ENCODE measurements at regions not wholly inside any gene's neighbourhood (a gene's known extent, or its start where the extent isn't known, plus 50 kb on each side); places are given as distances from the start of the nearest gene placed in this dataset.
"Not testable (repeated sequence)": the region's sequence is repeated elsewhere in the genome, so short reads cannot be mapped to it uniquely, and the experiment has no call there.

DNA sequence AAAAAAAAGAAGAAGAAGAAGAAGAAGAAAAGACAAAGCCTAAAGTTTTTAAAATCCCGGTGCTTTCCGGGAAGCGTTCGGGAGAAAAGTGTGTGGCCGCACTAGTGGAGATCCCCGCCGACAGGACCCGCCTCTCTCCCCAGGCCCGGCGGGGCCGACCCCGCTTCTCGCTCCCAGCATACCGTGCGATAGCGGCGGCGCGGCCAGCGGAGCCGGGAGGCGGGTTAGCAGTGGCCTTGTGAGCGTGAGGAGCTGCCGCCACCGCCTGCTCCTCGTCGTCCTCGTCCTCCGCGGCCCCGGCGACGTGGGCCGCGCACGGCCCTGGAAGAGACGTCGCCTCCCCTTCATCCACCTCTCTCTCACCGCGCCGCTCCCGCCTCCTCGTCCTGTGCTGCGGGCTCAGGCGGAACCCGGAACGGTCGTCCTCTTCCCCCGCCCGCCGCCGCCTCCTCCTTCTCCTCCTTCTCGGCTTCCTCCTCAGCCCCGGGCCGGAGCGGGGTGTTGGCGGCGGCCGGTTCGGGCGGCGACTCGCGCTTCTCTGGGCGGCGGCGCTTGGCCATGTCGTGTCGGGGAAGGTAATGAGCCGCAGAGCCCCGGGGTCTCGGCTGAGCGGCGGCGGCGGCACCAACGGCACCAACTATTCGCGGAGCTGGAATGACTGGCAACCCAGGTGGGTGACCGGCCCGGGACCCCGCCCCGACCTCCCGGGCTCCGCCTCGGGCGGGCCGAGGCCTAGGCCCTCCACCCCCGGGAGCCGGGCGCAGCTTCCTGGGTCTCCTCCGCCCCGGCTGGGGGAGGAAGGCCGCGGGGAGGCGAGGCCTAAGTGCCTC lies 62.6 kb upstream of the CDR2 start:
- peak; percentile 87 for DNase-seq

DNA sequence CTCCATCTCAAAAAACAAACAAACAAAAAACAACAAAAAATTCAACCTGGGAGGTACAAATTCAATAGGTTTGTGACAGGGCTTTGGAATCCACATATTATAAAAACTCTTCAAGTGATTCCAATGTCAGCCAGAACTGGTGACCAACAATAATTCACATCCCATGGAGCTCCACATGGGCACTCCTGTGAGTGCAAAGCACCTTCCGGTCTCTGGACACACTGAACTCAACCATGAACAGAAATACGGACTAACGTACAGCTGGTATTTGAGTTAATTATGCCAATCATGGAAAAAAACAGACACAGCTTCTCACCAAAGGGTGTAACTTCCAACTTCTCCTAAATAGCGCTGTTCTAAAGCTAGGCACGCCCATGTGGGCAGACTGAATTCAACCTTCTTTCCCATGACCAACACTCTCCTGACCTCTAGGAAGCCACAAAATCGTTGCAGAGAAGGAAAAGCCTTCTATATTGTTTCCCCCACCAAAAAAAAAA lies 62.0 kb upstream of the CDR2 start:
- not testable (repeated sequence) for DNase-seq

DNA sequence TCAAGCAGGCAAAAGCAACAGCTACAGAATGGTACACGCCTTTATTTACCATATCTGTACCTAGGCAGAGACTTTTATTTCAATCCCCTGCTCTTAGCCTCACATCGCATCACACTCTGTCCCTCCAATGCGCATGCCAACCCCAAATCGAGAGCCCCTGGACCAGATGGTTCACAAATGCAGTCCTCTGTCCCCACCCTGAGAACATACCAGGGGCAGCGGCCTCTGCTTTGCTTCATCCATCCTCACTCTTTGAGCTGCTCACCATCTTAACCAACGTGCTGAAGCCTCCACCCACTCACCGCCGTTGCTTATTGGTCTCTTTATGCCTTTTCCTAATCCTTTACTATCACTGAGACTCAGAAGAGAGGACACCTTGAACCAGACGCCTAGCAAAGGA lies 56.9 kb upstream of the CDR2 start:
- DNase-seq = not testable (repeated sequence)

DNA sequence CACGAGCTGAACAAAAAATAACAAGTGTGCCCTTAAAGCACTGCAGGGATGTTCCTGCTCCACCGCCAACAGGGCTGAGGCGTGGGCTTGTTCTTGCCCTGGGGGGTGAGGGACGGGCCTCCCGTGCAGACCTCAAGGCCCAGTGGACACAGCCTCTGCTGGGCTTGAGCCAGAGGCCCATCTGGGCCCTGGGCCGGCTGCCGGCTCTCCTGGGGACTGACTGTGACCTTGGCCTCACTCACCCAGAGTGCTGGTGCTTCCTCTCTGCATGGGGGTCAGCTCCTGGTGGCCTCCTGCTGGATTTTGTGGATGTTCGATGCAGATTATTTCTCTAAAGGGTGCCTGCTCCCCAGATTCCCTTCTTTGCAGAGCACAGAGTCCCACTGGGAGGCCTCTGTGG lies 54.2 kb upstream of the CDR2 start:
- no peak for DNase-seq

DNA sequence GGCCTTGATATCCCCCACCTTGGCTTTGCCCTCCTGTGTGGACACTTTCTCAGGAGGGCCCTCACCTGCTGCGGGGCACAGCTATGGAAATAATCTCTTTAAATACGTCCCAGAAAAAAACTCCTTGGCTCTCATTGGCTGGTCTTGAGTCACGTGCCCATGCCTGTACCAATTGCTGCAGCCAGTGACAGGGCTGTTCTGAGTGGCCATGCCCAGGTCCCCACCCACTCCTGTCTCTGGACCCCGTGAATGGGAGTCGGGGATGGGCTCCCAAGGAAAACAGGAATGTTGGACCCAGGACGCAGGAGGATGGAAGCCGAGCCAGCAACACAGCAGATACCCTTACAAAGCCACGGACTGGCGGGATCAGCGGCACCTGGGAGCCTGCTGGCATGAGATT lies 53.1 kb upstream of the CDR2 start:
- no peak for DNase-seq

DNA sequence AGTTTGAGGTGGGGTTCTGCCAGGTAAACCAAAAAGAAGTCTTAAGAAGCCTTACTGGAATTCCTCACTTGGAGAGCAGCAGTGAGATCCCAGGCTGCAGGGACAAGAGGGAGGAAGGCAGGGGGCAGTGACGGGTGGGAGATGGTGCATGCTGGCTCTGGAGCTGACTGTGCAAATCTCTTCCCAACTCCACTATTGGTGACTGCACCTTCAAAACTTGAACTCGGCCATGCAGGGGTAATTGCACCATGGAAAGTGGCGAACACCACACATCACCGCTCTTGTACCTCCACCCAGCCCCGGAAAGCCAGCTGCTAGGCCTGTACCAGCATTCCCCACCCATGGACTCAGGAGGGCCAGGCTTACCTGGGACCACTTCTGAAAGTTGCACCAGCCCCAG lies 51.4 kb upstream of the CDR2 start:
- DNase-seq = no peak

DNA sequence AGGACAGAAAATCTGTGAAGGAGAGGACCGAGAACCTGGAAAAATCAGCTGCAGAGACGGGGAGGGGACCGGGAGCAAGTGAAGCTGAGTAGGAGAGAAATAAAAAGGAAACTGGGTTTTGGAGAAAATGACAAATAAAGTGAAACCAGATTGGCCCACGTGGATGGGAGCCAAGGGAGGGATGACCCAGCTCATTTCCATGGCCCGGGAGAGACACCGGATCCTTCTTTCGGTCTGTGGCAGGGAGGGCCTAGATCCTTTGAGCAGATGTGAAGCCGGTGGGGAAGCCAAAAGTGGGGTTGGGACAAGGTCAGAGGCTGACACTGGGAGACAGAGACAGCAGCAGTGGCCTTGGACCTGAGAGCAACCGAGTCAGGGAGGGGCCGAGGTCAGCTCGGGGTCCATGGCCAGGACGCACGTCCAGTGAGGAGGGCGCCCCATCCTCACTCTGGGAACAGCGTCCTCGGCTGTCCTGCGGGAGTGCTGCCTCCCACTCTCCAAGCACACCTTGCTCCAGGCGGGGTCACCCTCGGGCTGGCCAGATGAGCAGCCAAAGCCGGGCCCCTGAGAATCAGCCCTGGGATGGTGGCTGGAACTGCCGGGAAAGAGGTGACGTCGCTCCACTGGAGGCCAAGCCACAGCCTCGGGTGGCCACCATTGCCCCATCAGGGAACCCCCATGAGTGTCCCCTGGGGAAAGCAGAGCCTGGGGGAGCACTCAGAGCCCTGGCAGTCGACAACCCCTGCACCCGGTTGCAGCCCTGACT lies 50.8 kb upstream of the CDR2 start:
- DNase-seq = peak; percentile 89

DNA sequence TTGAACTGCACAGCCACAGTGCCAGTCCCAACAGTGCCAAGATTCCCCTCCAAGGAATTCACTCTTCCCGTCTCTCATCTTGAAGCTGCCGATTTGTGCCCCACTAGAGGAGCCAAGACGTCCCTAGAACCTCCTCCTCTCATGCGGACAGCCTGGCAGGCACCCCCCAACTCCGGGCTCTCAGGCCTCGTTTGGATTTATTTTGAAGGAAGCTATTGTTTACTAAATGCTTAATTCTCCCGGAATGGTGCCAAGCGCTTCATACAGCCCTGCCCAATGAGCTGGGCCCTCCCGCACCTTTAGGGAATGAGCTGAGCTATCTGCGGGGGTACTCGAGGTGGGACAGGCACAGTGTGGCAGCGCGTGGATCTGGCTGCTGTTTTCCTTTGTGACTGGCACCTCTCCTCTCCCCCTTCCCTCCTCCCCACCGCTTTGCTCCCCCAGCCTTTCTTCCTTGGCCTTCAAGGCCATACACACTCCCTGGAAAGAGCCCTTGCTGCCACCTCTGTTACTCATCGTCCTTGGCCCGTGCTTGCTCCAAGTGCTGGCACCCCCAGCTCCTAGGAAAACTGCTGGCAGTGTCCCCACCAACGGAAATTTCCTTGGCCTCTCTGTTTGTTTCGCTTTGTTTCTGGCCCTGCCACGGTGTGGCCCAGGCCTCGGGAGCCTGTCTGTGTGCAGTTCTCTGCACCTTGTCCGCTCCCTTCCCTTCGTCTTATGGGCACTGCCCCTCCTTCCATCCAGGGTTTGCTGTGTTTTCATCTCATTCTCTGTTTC lies 49.9 kb upstream of the CDR2 start:
- DNase-seq = peak; percentile 64

Measured in right forelimb (tissue), 1 donor.